ENCODE measurements at regions not wholly inside any gene's neighbourhood (a gene's known extent, or its start where the extent isn't known, plus 50 kb on each side); places are given as distances from the start of the nearest gene placed in this dataset.

DNA sequence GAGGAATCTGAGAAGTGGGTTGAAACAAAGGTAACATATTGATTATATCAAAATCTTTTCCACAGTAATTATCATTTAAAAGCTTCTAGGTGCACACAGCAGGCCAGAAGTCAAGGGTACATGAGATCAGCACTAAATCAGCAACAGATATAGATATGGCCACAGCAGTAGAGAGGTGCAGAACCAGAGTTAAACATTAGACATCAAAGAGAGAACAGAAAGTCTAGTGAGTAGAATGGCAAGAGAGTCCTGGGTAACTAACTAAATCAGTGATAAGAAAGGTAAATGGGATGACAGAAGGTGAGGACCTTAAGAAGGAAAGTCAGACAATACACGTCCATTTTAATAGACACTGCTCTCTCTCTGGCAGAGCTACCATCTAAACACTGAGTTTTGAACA, 119.5 kb upstream of the GRIA4 start:
- POLR2A ChIA-PET = interaction anchor here (1.4 kb wide), 1 partner anchor 25 kb away, joined by 6 read pairs; no protein-coding TSS in a partner anchor
- no peaks in the 10 kb centered on the region for H3K9me1 ChIP-seq (ENCODE audit: control insufficient read depth, insufficient read depth, low read length)
- FAIRE-seq (no peak), DNase-seq (ENCODE audit: extremely low read depth in 1 of 4, low spot score in 3 of 4) (no peak), ATAC-seq (no peak)
- H2AFZ ChIP-seq (ENCODE audit: low read depth, low read length) = no peak overlapping the region
- H3K79me2 ChIP-seq (ENCODE audit: control insufficient read depth, insufficient read depth, low read length) = no peaks in the 10 kb centered on the region
- H3K4me2 ChIP-seq (ENCODE audit: insufficient read depth, low read length) = no peak overlapping the region
- in situ Hi-C loops (cut with MboI) = no loop called here
- WGBS (ENCODE audit: insufficient coverage, low coverage, missing lambda C conversion rate) = 60% methylated on average over 1 of the region's 1 CpG
- H3K4me3 ChIP-seq = no peak overlapping the region
- H3K27me3 ChIP-seq (ENCODE audit: control insufficient read depth in 2 of 2, insufficient read depth in 2 of 2, low read length in 2 of 2) = no peaks in the 10 kb centered on the region
- H3K36me3 ChIP-seq (ENCODE audit: control insufficient read depth, insufficient read depth, low read length) = no peaks in the 10 kb centered on the region
- H3K9me3 ChIP-seq (replicated peaks; ENCODE audit: control insufficient read depth, insufficient read depth, low read depth, low read length) = no peaks in the 10 kb centered on the region
- no TSS peak for BruUV-seq (replicated peaks)
- no peaks in the 10 kb centered on the region for H3K4me1 ChIP-seq (replicated peaks in 1 of 2; ENCODE audit: control insufficient read depth in 2 of 2, insufficient read depth in 2 of 2, low read length in 2 of 2)
- no peak for TF ChIP-seq CCNT2 (IDR thresholded peaks at IDR 0.05; ENCODE audit: borderline replicate concordance, extremely low read depth, insufficient read length, low read depth, low read length)
- no peak for TF ChIP-seq ZNF384 (IDR thresholded peaks at IDR 0.05; ENCODE audit: low read depth, low read length)
- no peak for TF ChIP-seq PHB (CRISPR knock-in tag; IDR thresholded peaks at IDR 0.05)
- TF ChIP-seq CREBBP (IDR thresholded peaks at IDR 0.05; ENCODE audit: low read depth, low read length) = no peak
- no peak for TF ChIP-seq ZNF316 (IDR thresholded peaks at IDR 0.05)
- no peak for TF ChIP-seq MBD2 (IDR thresholded peaks at IDR 0.05; ENCODE audit: borderline replicate concordance, low read depth)
- no peak for TF ChIP-seq CREB1 (IDR thresholded peaks at IDR 0.05)
- TF ChIP-seq CREB1 (CRISPR knock-in tag; IDR thresholded peaks at IDR 0.05) = no peak
- no peak for TF ChIP-seq ETV6 (IDR thresholded peaks at IDR 0.05; ENCODE audit: borderline replicate concordance in 1 of 2, low read depth in 2 of 2, low read length in 1 of 2)
- TF ChIP-seq ETV6 (CRISPR knock-in tag; IDR thresholded peaks at IDR 0.05; ENCODE audit: borderline replicate concordance) = no peak
- TF ChIP-seq POLR2A (conservative IDR thresholded peaks at IDR 0.05) = no peak
- no peak for TF ChIP-seq IRF9 (tag; IDR thresholded peaks at IDR 0.05)
- TF ChIP-seq CC2D1A (IDR thresholded peaks at IDR 0.05) = no peak
- TF ChIP-seq ZBED1 (IDR thresholded peaks at IDR 0.05) = no peak
- no peak for TF ChIP-seq KDM5B (IDR thresholded peaks at IDR 0.05; ENCODE audit: insufficient replicate concordance, low read depth, low read length)
- TF ChIP-seq ASH1L (IDR thresholded peaks at IDR 0.05; ENCODE audit: borderline replicate concordance, low read depth, partially characterized antibody) = no peak
- TF ChIP-seq KAT8 (IDR thresholded peaks at IDR 0.05; ENCODE audit: low read depth) = no peak
- TF ChIP-seq, protein P1, sequence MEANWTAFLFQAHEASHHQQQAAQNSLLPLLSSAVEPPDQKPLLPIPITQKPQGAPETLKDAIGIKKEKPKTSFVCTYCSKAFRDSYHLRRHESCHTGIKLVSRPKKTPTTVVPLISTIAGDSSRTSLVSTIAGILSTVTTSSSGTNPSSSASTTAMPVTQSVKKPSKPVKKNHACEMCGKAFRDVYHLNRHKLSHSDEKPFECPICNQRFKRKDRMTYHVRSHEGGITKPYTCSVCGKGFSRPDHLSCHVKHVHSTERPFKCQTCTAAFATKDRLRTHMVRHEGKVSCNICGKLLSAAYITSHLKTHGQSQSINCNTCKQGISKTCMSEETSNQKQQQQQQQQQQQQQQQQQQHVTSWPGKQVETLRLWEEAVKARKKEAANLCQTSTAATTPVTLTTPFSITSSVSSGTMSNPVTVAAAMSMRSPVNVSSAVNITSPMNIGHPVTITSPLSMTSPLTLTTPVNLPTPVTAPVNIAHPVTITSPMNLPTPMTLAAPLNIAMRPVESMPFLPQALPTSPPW (CRISPR knock-in tag; IDR thresholded peaks at IDR 0.05) = no peak
- TF ChIP-seq ZNF740 (CRISPR knock-in tag; IDR thresholded peaks at IDR 0.05) = no peak
- TF ChIP-seq ZNF740 (tag; IDR thresholded peaks at IDR 0.05) = no peak
- no peak for TF ChIP-seq WHSC1 (IDR thresholded peaks at IDR 0.05; ENCODE audit: low read length)
- TF ChIP-seq SAFB2 (IDR thresholded peaks at IDR 0.05; ENCODE audit: borderline replicate concordance, low read depth, low read length, severe bottlenecking) = no peak
- H4K20me1 ChIP-seq (replicated peaks; ENCODE audit: control insufficient read depth, insufficient read depth, low read length) = no peaks in the 10 kb centered on the region
- intact Hi-C loops (cut with micrococcal nuclease) = no loop called here
- H3K27ac ChIP-seq (ENCODE audit: extremely low read depth, low read depth, low read length) = no peak overlapping the region
- H3K9ac ChIP-seq (ENCODE audit: insufficient read depth in 1 of 2, low read depth in 2 of 2, low read length in 2 of 2) = no peak overlapping the region
- CTCF ChIA-PET (ENCODE audit: low intra/inter-chr PET ratio) = no interaction called here
